CD4-positive, CD25-positive, alpha-beta regulatory T cell (primary cell): ENCODE measurements at regions not wholly inside any gene's neighbourhood (a gene's known extent, or its start where the extent isn't known, plus 50 kb on each side); places are given as distances from the start of the nearest gene placed in this dataset.
"Not testable (repeated sequence)": the region's sequence is repeated elsewhere in the genome, so short reads cannot be mapped to it uniquely, and the experiment has no call there.

ENCODE experiments used
- ATAC-seq, 2 donors: fragments of 150-1000 bp; cut with Tn5 transposase; one replicate each; pipeline ENCODE4 v1.10.0; 2021; ENCODE audit warnings: low read depth in 2 of 2, moderate number of reproducible peaks in 2 of 2, moderate library complexity in 1 of 2
- DNase-seq, 3 donors: peaks; one replicate each; pipeline versions ENCODE4 v3.0.0 to v3.0.0-alpha.2; 2012 to 2022; ENCODE audit warnings: mixed read lengths in 1 of 3
- H3K27ac ChIP-seq: one replicate; pipeline ENCODE4 v1.7.0; 2013; ENCODE audit warnings: mild to moderate bottlenecking, low read length; ENCODE audit not compliant: insufficient read depth, poor library complexity, severe bottlenecking
- H3K27me3 ChIP-seq: one replicate; pipeline ENCODE4 v1.7.0; 2013; ENCODE audit warnings: low read length; ENCODE audit not compliant: control insufficient read depth, insufficient read depth
- H3K36me3 ChIP-seq: one replicate; pipeline ENCODE4 v1.7.0; 2013; ENCODE audit warnings: mild to moderate bottlenecking, low read length, moderate library complexity; ENCODE audit not compliant: control insufficient read depth, insufficient read depth
- H3K4me1 ChIP-seq: 2 replicates; pipeline ENCODE4 v1.7.0; 2013; ENCODE audit warnings: mild to moderate bottlenecking, low read length; ENCODE audit not compliant: insufficient read depth, control insufficient read depth, poor library complexity, severe bottlenecking
- H3K4me3 ChIP-seq: one replicate; pipeline ENCODE4 v1.7.0; 2013; ENCODE audit warnings: low read depth, mild to moderate bottlenecking, low read length, moderate library complexity
- H3K9me3 ChIP-seq, 2 experiments: 1 replicate in 1 of 2; 2 replicates in 1 of 2; pipeline ENCODE4 v1.7.0; 2013; ENCODE audit warnings: low read length in 2 of 2, mild to moderate bottlenecking in 1 of 2, moderate library complexity in 1 of 2; ENCODE audit not compliant: control insufficient read depth in 2 of 2
- H3K27ac Mint-ChIP-seq, 3 donors: one replicate each; pipeline ENCODE4 v1.8.0; 2020 to 2022; ENCODE audit warnings: mild to moderate bottlenecking in 3 of 3, mixed read lengths in 3 of 3, moderate library complexity in 2 of 3
- H3K27me3 Mint-ChIP-seq: one replicate; pipeline ENCODE4 v1.8.0; 2022; ENCODE audit warnings: mild to moderate bottlenecking, mixed read lengths
- H3K36me3 Mint-ChIP-seq: one replicate; pipeline ENCODE4 v1.8.0; 2020; ENCODE audit warnings: mixed read lengths
- H3K4me1 Mint-ChIP-seq, 4 donors: one replicate each; pipeline ENCODE4 v1.8.0; 2020 to 2022; ENCODE audit warnings: mixed read lengths in 4 of 4, mild to moderate bottlenecking in 1 of 4
- H3K4me3 Mint-ChIP-seq, 4 donors: one replicate each; pipeline ENCODE4 v1.8.0; 2020 to 2022; ENCODE audit warnings: mild to moderate bottlenecking in 4 of 4, mixed read lengths in 4 of 4, moderate library complexity in 3 of 4
- H3K9me3 Mint-ChIP-seq, 7 donors: one replicate each; pipeline ENCODE4 v1.8.0; 2020 to 2022; ENCODE audit warnings: mixed read lengths in 7 of 7, mild to moderate bottlenecking in 3 of 7, moderate library complexity in 2 of 7

GRCh38 chr13:86462011-86462410 lies 662.8 kb upstream of the SLITRK6 start:
- no peak overlapping the region for H3K27ac ChIP-seq
- H3K9me3 ChIP-seq = peaks cover 0 to 10% of the 10 kb centered on the region in 2 experiments
- Mint-ChIP-seq H3K9me3 (peaks cover 0 to 9% (median 6%) of the 10 kb centered on the region in 7 donors), H3K4me1 (no peaks in the 10 kb centered on the region), H3K27ac (no peak overlapping the region), H3K4me3 (no peak overlapping the region), H3K36me3 (no peaks in the 10 kb centered on the region), H3K27me3 (no peaks in the 10 kb centered on the region)
- DNase-seq (no peak), ATAC-seq (no peak)
- no peak overlapping the region for H3K4me3 ChIP-seq
- no peaks in the 10 kb centered on the region for H3K4me1 ChIP-seq
- no peaks in the 10 kb centered on the region for H3K27me3 ChIP-seq
- no peaks in the 10 kb centered on the region for H3K36me3 ChIP-seq

GRCh38 chr13:86464193-86464592 lies 665.0 kb upstream of the SLITRK6 start:
- Mint-ChIP-seq H3K9me3 (peaks cover 0 to 8% (median 3%) of the 10 kb centered on the region in 7 donors), H3K27me3 (no peaks in the 10 kb centered on the region), H3K27ac (no peak overlapping the region), H3K36me3 (no peaks in the 10 kb centered on the region), H3K4me3 (no peak overlapping the region), H3K4me1 (no peaks in the 10 kb centered on the region)
- Histone ChIP-seq H3K4me3 (no peak overlapping the region), H3K27ac (no peak overlapping the region), H3K9me3 (peaks cover 0 to 10% of the 10 kb centered on the region in 2 experiments), H3K27me3 (no peaks in the 10 kb centered on the region), H3K4me1 (no peaks in the 10 kb centered on the region), H3K36me3 (no peaks in the 10 kb centered on the region)
- DNase-seq = no peak
- no peak for ATAC-seq

GRCh38 chr13:86474971-86475370 lies 675.8 kb upstream of the SLITRK6 start:
- H3K27ac Mint-ChIP-seq = no peak overlapping the region
- Histone ChIP-seq H3K4me1 (no peaks in the 10 kb centered on the region), H3K36me3 (no peaks in the 10 kb centered on the region), H3K4me3 (no peak overlapping the region), H3K27me3 (no peaks in the 10 kb centered on the region), H3K27ac (no peak overlapping the region), H3K9me3 (peaks cover 0 to 3% of the 10 kb centered on the region in 2 experiments)
- no peak for ATAC-seq
- H3K36me3 Mint-ChIP-seq = no peaks in the 10 kb centered on the region
- no peaks in the 10 kb centered on the region for H3K4me1 Mint-ChIP-seq
- H3K27me3 Mint-ChIP-seq = no peaks in the 10 kb centered on the region
- H3K4me3 Mint-ChIP-seq = no peak overlapping the region
- DNase-seq = no peak
- H3K9me3 Mint-ChIP-seq = peaks cover 0 to 12% (median 6%) of the 10 kb centered on the region in 7 donors

- Histone ChIP-seq H3K4me1 (no peaks in the 10 kb centered on the region), H3K36me3 (no peaks in the 10 kb centered on the region), H3K4me3 (no peak overlapping the region), H3K27ac (no peak overlapping the region), H3K9me3 (peaks cover 0 to 3% of the 10 kb centered on the region in 2 experiments), H3K27me3 (no peaks in the 10 kb centered on the region)
- no peaks in the 10 kb centered on the region for H3K36me3 Mint-ChIP-seq
- DNase-seq = no peak
- H3K27ac Mint-ChIP-seq = no peak overlapping the region
- no peaks in the 10 kb centered on the region for H3K4me1 Mint-ChIP-seq
- H3K27me3 Mint-ChIP-seq = no peaks in the 10 kb centered on the region
- H3K9me3 Mint-ChIP-seq = peaks cover 0 to 12% (median 4%) of the 10 kb centered on the region in 7 donors
- ATAC-seq = no peak
- H3K4me3 Mint-ChIP-seq = no peak overlapping the region
Observed at GRCh38 chr13:86476656-86477055, 677.4 kb upstream of the SLITRK6 start.

- peaks cover 3 to 16% (median 7%) of the 10 kb centered on the region in 7 donors for H3K9me3 Mint-ChIP-seq
- no peaks in the 10 kb centered on the region for H3K27me3 Mint-ChIP-seq
- ATAC-seq = no peak
- Histone ChIP-seq H3K9me3 (peaks cover 0 to 2% of the 10 kb centered on the region in 2 experiments), H3K4me1 (no peaks in the 10 kb centered on the region), H3K4me3 (no peak overlapping the region), H3K36me3 (no peaks in the 10 kb centered on the region), H3K27ac (no peak overlapping the region), H3K27me3 (no peaks in the 10 kb centered on the region)
- no peaks in the 10 kb centered on the region for H3K36me3 Mint-ChIP-seq
- H3K4me3 Mint-ChIP-seq = no peak overlapping the region
- H3K4me1 Mint-ChIP-seq = no peaks in the 10 kb centered on the region
- H3K27ac Mint-ChIP-seq = no peak overlapping the region
- no peak for DNase-seq
Observed at GRCh38 chr13:86486582-86486981, 687.4 kb upstream of the SLITRK6 start.

- H3K27ac Mint-ChIP-seq = no peak overlapping the region
- H3K4me1 Mint-ChIP-seq = no peaks in the 10 kb centered on the region
- ATAC-seq = no peak
- no peak overlapping the region for H3K4me3 Mint-ChIP-seq
- no peaks in the 10 kb centered on the region for H3K36me3 ChIP-seq
- H3K9me3 ChIP-seq = no peaks in the 10 kb centered on the region
- no peak for DNase-seq
- no peak overlapping the region for H3K27ac ChIP-seq
- peaks cover 0 to 13% (median 4%) of the 10 kb centered on the region in 7 donors for H3K9me3 Mint-ChIP-seq
- no peaks in the 10 kb centered on the region for H3K27me3 ChIP-seq
- H3K4me3 ChIP-seq = no peak overlapping the region
- no peaks in the 10 kb centered on the region for H3K27me3 Mint-ChIP-seq
- H3K4me1 ChIP-seq = no peaks in the 10 kb centered on the region
- H3K36me3 Mint-ChIP-seq = no peaks in the 10 kb centered on the region
Observed at GRCh38 chr13:86491121-86491520, 691.9 kb upstream of the SLITRK6 start.

- H3K9me3 ChIP-seq, H3K27ac ChIP-seq, ATAC-seq, H3K4me1 Mint-ChIP-seq, H3K27me3 Mint-ChIP-seq, H3K4me3 ChIP-seq, H3K36me3 ChIP-seq, DNase-seq, H3K4me3 Mint-ChIP-seq, H3K36me3 Mint-ChIP-seq, H3K4me1 ChIP-seq, H3K27ac Mint-ChIP-seq, H3K27me3 ChIP-seq: not testable (repeated sequence)
- H3K9me3 Mint-ChIP-seq = peaks cover 1 to 12% (median 7%) of the 10 kb centered on the region in 7 donors
Observed at GRCh38 chr13:86501931-86502330, 702.7 kb upstream of the SLITRK6 start.

- Mint-ChIP-seq H3K36me3 (no peaks in the 10 kb centered on the region), H3K27ac (no peak overlapping the region), H3K9me3 (peaks cover 0 to 23% (median 6%) of the 10 kb centered on the region in 7 donors), H3K4me3 (no peak overlapping the region), H3K4me1 (no peaks in the 10 kb centered on the region), H3K27me3 (no peaks in the 10 kb centered on the region)
- DNase-seq = no peak
- Histone ChIP-seq H3K4me1 (no peaks in the 10 kb centered on the region), H3K27me3 (no peaks in the 10 kb centered on the region), H3K4me3 (no peak overlapping the region), H3K9me3 (no peaks in the 10 kb centered on the region), H3K27ac (no peak overlapping the region), H3K36me3 (no peaks in the 10 kb centered on the region)
- ATAC-seq = no peak
Observed at GRCh38 chr13:86510792-86511191, 711.6 kb upstream of the SLITRK6 start.
